Natural killer cell (primary cell): ENCODE measurements at regions not wholly inside any gene's neighbourhood (a gene's known extent, or its start where the extent isn't known, plus 50 kb on each side); places are given as distances from the start of the nearest gene placed in this dataset.

Experiments
- ATAC-seq, 3 donors: fragments of 150-1000 bp in 2 of 3; fragments of 200-7000 bp in 1 of 3; cut with Tn5 transposase; 1 replicate in 1 of 3; 2 replicates in 2 of 3; pipeline ENCODE4 v1.10.0; 2021; ENCODE audit warnings: mild to moderate bottlenecking in 2 of 3, moderate library complexity in 2 of 3
- DNase-seq, 2 donors: peaks; one replicate each; pipeline versions ENCODE4 v3.0.0 to v3.0.0-alpha.2; 2013 to 2021; ENCODE audit warnings: mixed read lengths in 1 of 2
- H3K27ac ChIP-seq: one replicate; pipeline ENCODE4 v1.5.1; 2013; ENCODE audit warnings: mild to moderate bottlenecking, low read length
- H3K27me3 ChIP-seq: one replicate; pipeline ENCODE4 v1.6.1; 2013; ENCODE audit warnings: low read length; ENCODE audit not compliant: control insufficient read depth, insufficient read depth
- H3K36me3 ChIP-seq: one replicate; pipeline ENCODE4 v1.6.1; 2013; ENCODE audit warnings: low read length; ENCODE audit not compliant: control insufficient read depth, insufficient read depth
- H3K4me1 ChIP-seq: one replicate; pipeline ENCODE4 v1.6.1; 2013; ENCODE audit warnings: low read length; ENCODE audit not compliant: control insufficient read depth, insufficient read depth
- H3K4me3 ChIP-seq: one replicate; pipeline ENCODE4 v1.5.1; 2013; ENCODE audit warnings: low read length
- H3K9me3 ChIP-seq: one replicate; pipeline ENCODE4 v1.6.1; 2013; ENCODE audit warnings: low read length; ENCODE audit not compliant: control insufficient read depth, insufficient read depth
- H3K27ac Mint-ChIP-seq, 2 donors: one replicate each; pipeline ENCODE4 v1.8.0; 2022; ENCODE audit warnings: mild to moderate bottlenecking in 2 of 2, mixed read lengths in 2 of 2, moderate library complexity in 1 of 2
- H3K27me3 Mint-ChIP-seq, 2 donors: one replicate each; pipeline ENCODE4 v1.8.0; 2022; ENCODE audit warnings: low read depth in 2 of 2, mixed read lengths in 2 of 2
- H3K36me3 Mint-ChIP-seq: one replicate; pipeline ENCODE4 v1.8.0; 2022; ENCODE audit warnings: mixed read lengths
- H3K4me1 Mint-ChIP-seq, 2 donors: one replicate each; pipeline ENCODE4 v1.8.0; 2022; ENCODE audit warnings: mixed read lengths in 2 of 2
- H3K4me3 Mint-ChIP-seq: one replicate; pipeline ENCODE4 v1.8.0; 2022; ENCODE audit warnings: mild to moderate bottlenecking, moderate library complexity, mixed read lengths
- H3K9me3 Mint-ChIP-seq, 2 donors: one replicate each; pipeline ENCODE4 v1.8.0; 2022; ENCODE audit warnings: mixed read lengths in 2 of 2
- WGBS: methylation state at CpG from one replicate; pipeline ENCODE4 v1.1.7; 2013; ENCODE audit warnings: missing lambda C conversion rate; ENCODE audit not compliant: insufficient coverage; 5-methylcytosine and 5-hydroxymethylcytosine counted together
- intact Hi-C: fragments of 100-400 bp; cut with micrococcal nuclease; formaldehyde crosslinking; loops from one replicate; pipeline ENCODE4 v1.14.2; 2022
- TF ChIP-seq, protein P1 (sequence below): fragments of 200-600 bp; IDR thresholded peaks from one replicate; pipeline ENCODE4 v1.8.0; 2022; ENCODE audit warnings: antibody characterized with exemption

DNA sequence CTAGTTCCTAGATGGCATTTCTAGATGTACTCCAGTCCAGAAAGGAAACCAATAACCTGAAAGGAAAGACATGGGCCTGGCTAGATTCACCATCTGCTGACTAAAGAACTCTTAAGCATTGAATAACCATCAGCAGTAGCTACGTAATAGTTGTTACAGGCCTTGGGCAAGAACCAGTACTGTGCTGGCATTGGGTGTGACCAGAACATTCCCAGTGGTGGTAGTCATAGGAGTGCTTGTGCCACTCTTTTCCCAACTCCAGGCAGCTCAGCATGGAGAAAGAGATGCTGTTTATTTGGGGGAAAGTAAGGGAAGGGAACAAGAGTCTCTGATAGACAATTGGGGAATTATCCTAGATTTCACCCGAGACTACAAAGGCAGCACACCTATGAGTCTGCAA, 333.3 kb downstream of the SLC16A7 start:
- H3K27ac ChIP-seq: no peak overlapping the region
- H3K4me1 ChIP-seq: no peaks in the 10 kb centered on the region
- H3K27me3 Mint-ChIP-seq: no peaks in the 10 kb centered on the region
- H3K36me3 ChIP-seq: no peaks in the 10 kb centered on the region
- TF ChIP-seq, protein P1, sequence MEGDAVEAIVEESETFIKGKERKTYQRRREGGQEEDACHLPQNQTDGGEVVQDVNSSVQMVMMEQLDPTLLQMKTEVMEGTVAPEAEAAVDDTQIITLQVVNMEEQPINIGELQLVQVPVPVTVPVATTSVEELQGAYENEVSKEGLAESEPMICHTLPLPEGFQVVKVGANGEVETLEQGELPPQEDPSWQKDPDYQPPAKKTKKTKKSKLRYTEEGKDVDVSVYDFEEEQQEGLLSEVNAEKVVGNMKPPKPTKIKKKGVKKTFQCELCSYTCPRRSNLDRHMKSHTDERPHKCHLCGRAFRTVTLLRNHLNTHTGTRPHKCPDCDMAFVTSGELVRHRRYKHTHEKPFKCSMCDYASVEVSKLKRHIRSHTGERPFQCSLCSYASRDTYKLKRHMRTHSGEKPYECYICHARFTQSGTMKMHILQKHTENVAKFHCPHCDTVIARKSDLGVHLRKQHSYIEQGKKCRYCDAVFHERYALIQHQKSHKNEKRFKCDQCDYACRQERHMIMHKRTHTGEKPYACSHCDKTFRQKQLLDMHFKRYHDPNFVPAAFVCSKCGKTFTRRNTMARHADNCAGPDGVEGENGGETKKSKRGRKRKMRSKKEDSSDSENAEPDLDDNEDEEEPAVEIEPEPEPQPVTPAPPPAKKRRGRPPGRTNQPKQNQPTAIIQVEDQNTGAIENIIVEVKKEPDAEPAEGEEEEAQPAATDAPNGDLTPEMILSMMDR: no peak
- H3K27me3 ChIP-seq: no peaks in the 10 kb centered on the region
- DNase-seq (no peak), ATAC-seq (no peak)
- no peaks in the 10 kb centered on the region for H3K4me1 Mint-ChIP-seq
- intact Hi-C loops: no loop called here
- H3K4me3 ChIP-seq: no peak overlapping the region
- H3K27ac Mint-ChIP-seq: no peak overlapping the region
- peaks cover 10 to 16% of the 10 kb centered on the region in 2 donors for H3K9me3 Mint-ChIP-seq
- 91% methylated on average over 2 of the region's 2 CpGs for WGBS
- no peak overlapping the region for H3K4me3 Mint-ChIP-seq
- no peaks in the 10 kb centered on the region for H3K9me3 ChIP-seq
- H3K36me3 Mint-ChIP-seq: peaks cover 6% of the 10 kb centered on the region

DNA sequence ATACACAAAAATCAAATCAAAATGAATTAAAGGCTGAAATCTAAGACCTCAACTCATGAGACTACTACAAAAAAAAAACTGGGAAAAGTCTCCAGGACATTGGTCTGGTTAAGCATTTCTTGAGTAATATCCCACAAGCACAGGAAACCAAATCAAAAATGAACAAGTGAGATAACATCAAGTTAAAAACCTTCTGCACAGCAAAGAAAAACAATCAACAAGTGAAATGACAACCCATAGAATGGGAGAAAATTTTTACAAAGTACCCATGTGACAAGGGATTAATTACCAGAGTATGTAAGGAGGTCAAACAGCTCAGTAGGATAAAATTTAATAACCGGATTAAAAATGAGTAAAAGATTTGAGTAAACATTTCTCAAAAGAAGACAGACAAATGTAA, 338.7 kb downstream of the SLC16A7 start:
- H3K4me3 ChIP-seq: no peak overlapping the region
- H3K4me3 Mint-ChIP-seq: no peak overlapping the region
- H3K9me3 Mint-ChIP-seq: peaks cover 14 to 18% of the 10 kb centered on the region in 2 donors
- no peaks in the 10 kb centered on the region for H3K36me3 ChIP-seq
- no peaks in the 10 kb centered on the region for H3K4me1 Mint-ChIP-seq
- TF ChIP-seq, protein P1: no peak
- no CpG with 5 or more reads among the region's 1 CpG for WGBS
- ATAC-seq (no peak), DNase-seq (no peak)
- H3K27ac ChIP-seq: no peak overlapping the region
- no peaks in the 10 kb centered on the region for H3K27me3 Mint-ChIP-seq
- peaks cover 4% of the 10 kb centered on the region for H3K36me3 Mint-ChIP-seq
- no peak overlapping the region for H3K27ac Mint-ChIP-seq
- intact Hi-C loops: no loop called here
- no peaks in the 10 kb centered on the region for H3K9me3 ChIP-seq
- no peaks in the 10 kb centered on the region for H3K4me1 ChIP-seq
- no peaks in the 10 kb centered on the region for H3K27me3 ChIP-seq

DNA sequence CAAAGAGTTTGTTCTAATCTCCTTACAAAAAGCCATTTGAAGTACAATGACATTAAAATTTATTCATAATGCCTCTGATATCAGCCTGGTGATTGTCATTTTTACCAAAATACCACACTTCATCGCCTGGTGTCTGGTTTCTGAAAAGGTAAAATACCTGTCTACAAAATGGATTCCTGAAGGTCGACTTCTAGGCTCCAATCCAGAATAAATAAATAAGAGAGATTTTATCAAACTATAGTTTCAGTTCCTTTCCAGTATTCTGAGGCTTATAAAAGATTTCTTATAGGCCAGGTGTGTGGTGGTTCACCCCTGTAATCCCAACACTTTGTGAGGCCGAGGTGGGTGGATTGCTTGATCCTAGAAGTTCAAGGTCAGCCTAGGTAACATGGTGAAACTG, 340.7 kb downstream of the SLC16A7 start:
- Histone ChIP-seq H3K27me3 (no peaks in the 10 kb centered on the region), H3K27ac (no peak overlapping the region), H3K9me3 (no peaks in the 10 kb centered on the region), H3K4me1 (no peaks in the 10 kb centered on the region), H3K4me3 (no peak overlapping the region), H3K36me3 (no peaks in the 10 kb centered on the region)
- no peaks in the 10 kb centered on the region for H3K4me1 Mint-ChIP-seq
- 83% methylated on average over 2 of the region's 3 CpGs for WGBS
- no peak overlapping the region for H3K4me3 Mint-ChIP-seq
- H3K36me3 Mint-ChIP-seq: no peaks in the 10 kb centered on the region
- no peak overlapping the region for H3K27ac Mint-ChIP-seq
- DNase-seq (no peak), ATAC-seq (no peak)
- H3K9me3 Mint-ChIP-seq: peaks cover 10 to 11% of the 10 kb centered on the region in 2 donors
- TF ChIP-seq, protein P1: no peak
- H3K27me3 Mint-ChIP-seq: no peaks in the 10 kb centered on the region
- intact Hi-C loops: no loop called here

DNA sequence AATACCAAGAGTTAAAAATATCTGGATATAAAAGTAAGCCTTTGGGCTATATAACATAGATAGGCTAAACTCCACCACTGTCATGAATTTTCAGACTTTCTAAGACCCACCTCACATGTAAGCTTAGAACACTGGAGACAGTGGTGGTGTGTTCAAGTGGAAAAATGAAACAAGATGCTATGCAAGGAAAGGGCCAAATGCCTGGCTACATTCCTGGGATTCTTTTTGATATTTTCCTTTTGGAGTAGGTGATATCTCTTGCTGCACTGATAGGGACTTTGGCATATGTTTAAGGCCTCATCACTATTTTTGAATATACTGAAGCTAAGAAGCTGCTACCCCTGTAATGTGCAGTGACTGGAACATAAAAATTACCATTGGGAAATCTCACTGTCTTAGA, 341.3 kb downstream of the SLC16A7 start:
- no peaks in the 10 kb centered on the region for H3K4me1 Mint-ChIP-seq
- peaks cover 8 to 10% of the 10 kb centered on the region in 2 donors for H3K9me3 Mint-ChIP-seq
- H3K4me3 ChIP-seq: no peak overlapping the region
- ATAC-seq (no peak), DNase-seq (no peak)
- no peaks in the 10 kb centered on the region for H3K9me3 ChIP-seq
- H3K4me3 Mint-ChIP-seq: no peak overlapping the region
- no peak overlapping the region for H3K27ac ChIP-seq
- TF ChIP-seq, protein P1: no peak
- no peaks in the 10 kb centered on the region for H3K4me1 ChIP-seq
- H3K36me3 ChIP-seq: no peaks in the 10 kb centered on the region
- no peaks in the 10 kb centered on the region for H3K27me3 ChIP-seq
- H3K36me3 Mint-ChIP-seq: no peaks in the 10 kb centered on the region
- no peak overlapping the region for H3K27ac Mint-ChIP-seq
- no peaks in the 10 kb centered on the region for H3K27me3 Mint-ChIP-seq
- intact Hi-C loops: no loop called here
